H1 (cell line): ENCODE measurements at regions not wholly inside any gene's neighbourhood (a gene's known extent, or its start where the extent isn't known, plus 50 kb on each side); places are given as distances from the start of the nearest gene placed in this dataset.

Experiments used
- ATF3 ChIP-seq: IDR thresholded peaks from 2 replicates; pipeline ENCODE4 v1.6.1; 2011; ENCODE audit warnings: low read depth, mild to moderate bottlenecking, low read length; ENCODE audit not compliant: insufficient read depth
- CEBPB ChIP-seq: IDR thresholded peaks from 2 replicates; pipeline ENCODE4 v1.6.1; 2012; ENCODE audit warnings: low read depth, low read length
- CREB1 ChIP-seq: IDR thresholded peaks from 2 replicates; pipeline ENCODE4 v1.6.1; 2012; ENCODE audit warnings: inconsistent platforms
- CTCF ChIP-seq, 3 experiments: IDR thresholded peaks; 1 replicate in 2 of 3; 2 replicates in 1 of 3; pipeline versions ENCODE4 v1.5.1 to v1.6.1; 2011; ENCODE audit warnings: low read length in 3 of 3, mild to moderate bottlenecking in 3 of 3, inconsistent platforms in 2 of 3, low read depth in 1 of 3, moderate library complexity in 1 of 3; ENCODE audit not compliant: insufficient read depth in 1 of 3; ENCODE audit errors: control extremely low read depth in 1 of 3
- PHF8 ChIP-seq: fragments of 200-600 bp; sonication (generic); conservative IDR thresholded peaks from 2 replicates; pipeline ENCODE4 v1.7.1; 2012; ENCODE audit warnings: low read depth, mild to moderate bottlenecking, inconsistent platforms, low read length, moderate library complexity
- POLR2A ChIP-seq, 2 experiments: IDR thresholded peaks; 1 replicate in 1 of 2; 2 replicates in 1 of 2; pipeline ENCODE4 v1.6.1; 2011; ENCODE audit warnings: low read depth in 2 of 2, low read length in 2 of 2, mild to moderate bottlenecking in 2 of 2; ENCODE audit errors: control extremely low read depth in 1 of 2
- SAP30 ChIP-seq: fragments of 300-600 bp; sonication (generic); IDR thresholded peaks from 2 replicates; pipeline ENCODE4 v1.7.1; 2012; ENCODE audit warnings: low read length, moderate library complexity, mild to moderate bottlenecking, inconsistent platforms; ENCODE audit not compliant: insufficient read depth, insufficient replicate concordance
- TBP ChIP-seq: IDR thresholded peaks from 2 replicates; pipeline ENCODE4 v1.6.1; 2011; ENCODE audit warnings: low read depth, low read length, improper control_type of control experiment
- YY1 ChIP-seq: IDR thresholded peaks from 2 replicates; pipeline ENCODE4 v1.6.1; 2011; ENCODE audit warnings: low read depth, mild to moderate bottlenecking, low read length

DNA sequence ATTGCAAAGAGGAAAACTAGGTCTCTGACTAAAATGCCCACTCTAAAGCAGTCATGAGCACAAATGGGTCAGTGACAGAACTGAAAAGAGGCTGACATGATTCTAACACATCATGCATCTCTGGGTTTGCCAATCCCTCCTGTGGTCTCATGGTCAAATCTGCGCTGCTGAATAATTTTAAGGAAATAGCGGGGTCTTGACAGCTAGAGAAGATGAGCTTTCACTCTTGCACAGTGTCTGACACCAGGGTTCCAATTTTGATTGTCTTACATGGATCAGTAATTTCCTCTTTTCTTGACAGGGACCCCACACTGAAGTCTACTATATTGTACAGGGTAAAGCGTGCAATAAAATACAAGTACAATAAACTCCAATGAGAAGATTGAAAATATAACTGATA is 236.8 kb upstream of the CNR1 start:
- TF ChIP-seq CTCF (IDR thresholded peaks at IDR 0.05; ENCODE audit: control extremely low read depth in 1 of 3, insufficient read depth in 1 of 3, low read depth in 1 of 3, low read length in 3 of 3): no peak
- TF ChIP-seq POLR2A (IDR thresholded peaks at IDR 0.05; ENCODE audit: control extremely low read depth in 1 of 2, low read depth in 2 of 2, low read length in 2 of 2): no peak
- no peak for TF ChIP-seq TBP
- no peak for TF ChIP-seq CREB1
- TF ChIP-seq YY1: no peak
- no peak for TF ChIP-seq ATF3
- TF ChIP-seq PHF8: no peak
- no peak for TF ChIP-seq CEBPB
- no peak for TF ChIP-seq SAP30
